ENCODE measurements at regions not wholly inside any gene's neighbourhood (a gene's known extent, or its start where the extent isn't known, plus 50 kb on each side); places are given as distances from the start of the nearest gene placed in this dataset.

- no peak for DNase-seq (ENCODE audit: extremely low spot score, unreplicated experiment)
- Mint-ChIP-seq H3K27ac (ENCODE audit: unreplicated experiment) (no peak overlapping the region), H3K4me1 (ENCODE audit: unreplicated experiment) (no peaks in the 10 kb centered on the region), H3K27me3 (ENCODE audit: unreplicated experiment) (no peaks in the 10 kb centered on the region), H3K4me3 (ENCODE audit: unreplicated experiment) (no peak overlapping the region), H3K9me3 (ENCODE audit: unreplicated experiment) (no peaks in the 10 kb centered on the region), H3K36me3 (ENCODE audit: unreplicated experiment) (no peaks in the 10 kb centered on the region)
- TF ChIP-seq, protein P1, sequence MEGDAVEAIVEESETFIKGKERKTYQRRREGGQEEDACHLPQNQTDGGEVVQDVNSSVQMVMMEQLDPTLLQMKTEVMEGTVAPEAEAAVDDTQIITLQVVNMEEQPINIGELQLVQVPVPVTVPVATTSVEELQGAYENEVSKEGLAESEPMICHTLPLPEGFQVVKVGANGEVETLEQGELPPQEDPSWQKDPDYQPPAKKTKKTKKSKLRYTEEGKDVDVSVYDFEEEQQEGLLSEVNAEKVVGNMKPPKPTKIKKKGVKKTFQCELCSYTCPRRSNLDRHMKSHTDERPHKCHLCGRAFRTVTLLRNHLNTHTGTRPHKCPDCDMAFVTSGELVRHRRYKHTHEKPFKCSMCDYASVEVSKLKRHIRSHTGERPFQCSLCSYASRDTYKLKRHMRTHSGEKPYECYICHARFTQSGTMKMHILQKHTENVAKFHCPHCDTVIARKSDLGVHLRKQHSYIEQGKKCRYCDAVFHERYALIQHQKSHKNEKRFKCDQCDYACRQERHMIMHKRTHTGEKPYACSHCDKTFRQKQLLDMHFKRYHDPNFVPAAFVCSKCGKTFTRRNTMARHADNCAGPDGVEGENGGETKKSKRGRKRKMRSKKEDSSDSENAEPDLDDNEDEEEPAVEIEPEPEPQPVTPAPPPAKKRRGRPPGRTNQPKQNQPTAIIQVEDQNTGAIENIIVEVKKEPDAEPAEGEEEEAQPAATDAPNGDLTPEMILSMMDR (IDR thresholded peaks at IDR 0.05) = no peak
Measured at GRCh38 chr10:56785292-56785691, 424.2 kb upstream of the ZWINT start.

- no peaks in the 10 kb centered on the region for H3K4me1 Mint-ChIP-seq (ENCODE audit: unreplicated experiment)
- H3K27ac Mint-ChIP-seq (ENCODE audit: unreplicated experiment) = no peak overlapping the region
Measured at GRCh38 chr10:56782503-56782902, 421.4 kb upstream of the ZWINT start.

GRCh38 chr10:56771343-56771742 lies 410.3 kb upstream of the ZWINT start:
- Mint-ChIP-seq H3K36me3 (ENCODE audit: unreplicated experiment) (no peaks in the 10 kb centered on the region), H3K4me3 (ENCODE audit: unreplicated experiment) (no peak overlapping the region)
- no peak for DNase-seq (ENCODE audit: extremely low spot score, unreplicated experiment)

More at GRCh38 chr10:56782503-56782902, 421.4 kb upstream of the ZWINT start:
- no peak for DNase-seq (ENCODE audit: extremely low spot score, unreplicated experiment)
- Mint-ChIP-seq H3K36me3 (ENCODE audit: unreplicated experiment) (no peaks in the 10 kb centered on the region), H3K9me3 (ENCODE audit: unreplicated experiment) (peaks cover 10% of the 10 kb centered on the region), H3K4me3 (ENCODE audit: unreplicated experiment) (no peak overlapping the region), H3K27me3 (ENCODE audit: unreplicated experiment) (no peaks in the 10 kb centered on the region)
- TF ChIP-seq, protein P1 (IDR thresholded peaks at IDR 0.05) = no peak

GRCh38 chr10:56763090-56763489 lies 402.0 kb upstream of the ZWINT start:
- H3K9me3 Mint-ChIP-seq (ENCODE audit: unreplicated experiment) = peaks cover 56% of the 10 kb centered on the region
- no peak overlapping the region for H3K4me3 Mint-ChIP-seq (ENCODE audit: unreplicated experiment)
- H3K27ac Mint-ChIP-seq (ENCODE audit: unreplicated experiment) = no peak overlapping the region
- TF ChIP-seq, protein P1 (IDR thresholded peaks at IDR 0.05) = no peak
- DNase-seq (ENCODE audit: extremely low spot score, unreplicated experiment) = no peak
- no peaks in the 10 kb centered on the region for H3K27me3 Mint-ChIP-seq (ENCODE audit: unreplicated experiment)
- no peaks in the 10 kb centered on the region for H3K36me3 Mint-ChIP-seq (ENCODE audit: unreplicated experiment)
- no peaks in the 10 kb centered on the region for H3K4me1 Mint-ChIP-seq (ENCODE audit: unreplicated experiment)

More at GRCh38 chr10:56771343-56771742, 410.3 kb upstream of the ZWINT start:
- Mint-ChIP-seq H3K27ac (ENCODE audit: unreplicated experiment) (no peak overlapping the region), H3K27me3 (ENCODE audit: unreplicated experiment) (no peaks in the 10 kb centered on the region), H3K9me3 (ENCODE audit: unreplicated experiment) (peaks cover 22% of the 10 kb centered on the region), H3K4me1 (ENCODE audit: unreplicated experiment) (no peaks in the 10 kb centered on the region)
- TF ChIP-seq, protein P1 (IDR thresholded peaks at IDR 0.05) = no peak

DNA sequence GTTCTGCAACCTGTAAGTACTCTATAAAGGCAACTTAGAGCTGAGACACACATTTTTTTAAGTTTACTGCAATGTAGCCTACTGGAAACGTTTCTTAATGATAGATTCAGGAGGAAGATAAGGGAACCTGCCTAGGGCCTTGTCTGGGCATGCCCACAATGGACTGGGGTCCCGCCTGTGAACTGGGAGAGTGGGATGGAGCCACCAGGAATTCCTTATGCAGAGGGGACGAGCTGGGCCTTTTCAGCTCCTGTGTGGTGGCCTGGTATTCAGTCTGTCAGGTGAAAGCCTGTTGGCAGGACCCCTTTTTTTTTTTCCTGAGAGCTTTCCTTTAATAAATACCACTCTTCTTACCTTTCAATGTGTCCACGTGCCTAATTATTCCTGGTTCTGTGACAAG lies 384.4 kb upstream of the ZWINT start:
- no peak for DNase-seq (ENCODE audit: extremely low spot score, unreplicated experiment)
- H3K27ac Mint-ChIP-seq (ENCODE audit: unreplicated experiment) = no peak overlapping the region
- H3K4me1 Mint-ChIP-seq (ENCODE audit: unreplicated experiment) = no peaks in the 10 kb centered on the region
- no peaks in the 10 kb centered on the region for H3K36me3 Mint-ChIP-seq (ENCODE audit: unreplicated experiment)
- peaks cover 10% of the 10 kb centered on the region for H3K9me3 Mint-ChIP-seq (ENCODE audit: unreplicated experiment)
- H3K27me3 Mint-ChIP-seq (ENCODE audit: unreplicated experiment) = no peaks in the 10 kb centered on the region
- TF ChIP-seq, protein P1 (IDR thresholded peaks at IDR 0.05) = no peak
- H3K4me3 Mint-ChIP-seq (ENCODE audit: unreplicated experiment) = no peak overlapping the region

Data from osteocyte (in vitro differentiated cells).